MM.1S (cell line): ENCODE measurements at regions not wholly inside any gene's neighbourhood (a gene's known extent, or its start where the extent isn't known, plus 50 kb on each side); places are given as distances from the start of the nearest gene placed in this dataset.

ENCODE experiments used
- CTCF ChIP-seq: fragments of 300-600 bp; sonication (generic); IDR thresholded peaks from 2 replicates; pipeline ENCODE4 v1.5.1; 2016; ENCODE audit warnings: antibody characterized with exemption, low read length, mixed read lengths
- EZH2 ChIP-seq: fragments of 300-600 bp; sonication (generic); optimal IDR thresholded peaks from 2 replicates; pipeline ENCODE3; 2017; ENCODE audit warnings: low read depth, mild to moderate bottlenecking, antibody characterized with exemption, low read length, mixed read lengths
- EZH2phosphoT487 ChIP-seq: fragments of 300-600 bp; sonication (generic); IDR thresholded peaks from 2 replicates; pipeline ENCODE4 v1.6.1; 2018; ENCODE audit warnings: antibody characterized with exemption, low read length

GRCh38 chr10:58996866-58997265 lies 179.6 kb upstream of the PHYHIPL start:
- no peak for TF ChIP-seq CTCF
- no peak for TF ChIP-seq EZH2phosphoT487
- TF ChIP-seq EZH2, result no peak
